WERI-Rb-1 (cell line): ENCODE measurements at regions not wholly inside any gene's neighbourhood (a gene's known extent, or its start where the extent isn't known, plus 50 kb on each side); places are given as distances from the start of the nearest gene placed in this dataset.

Experiments used
- DNase-seq: peaks from one replicate; pipeline ENCODE4 v3.0.0-alpha.2; 2020
- H3K27ac ChIP-seq: fragments of 250-450 bp; sonication (Bioruptor Pico); 2 replicates; pipeline ENCODE4 v1.5.1; 2020; ENCODE audit warnings: mild to moderate bottlenecking, moderate library complexity
- H3K27me3 ChIP-seq: fragments of 250-450 bp; sonication (Bioruptor Pico); 2 replicates; pipeline ENCODE4 v1.5.1; 2021; ENCODE audit warnings: mild to moderate bottlenecking, low read depth, moderate library complexity; ENCODE audit not compliant: insufficient read depth, severe bottlenecking
- H3K36me3 ChIP-seq: fragments of 250-450 bp; sonication (Bioruptor Pico); 2 replicates; pipeline ENCODE4 v1.5.1; 2020; ENCODE audit warnings: mild to moderate bottlenecking, moderate library complexity
- H3K4me3 ChIP-seq: 2 replicates; pipeline ENCODE4 v1.5.1; 2011; ENCODE audit warnings: low read depth, mild to moderate bottlenecking, control low read depth, low read length
- H3K9me3 ChIP-seq: fragments of 250-450 bp; sonication (Bioruptor Pico); 2 replicates; pipeline ENCODE4 v1.5.1; 2021; ENCODE audit warnings: mild to moderate bottlenecking, moderate library complexity; ENCODE audit not compliant: severe bottlenecking
- TF ChIP-seq, protein P1 (sequence below): IDR thresholded peaks from 2 replicates; pipeline ENCODE4 v1.5.1; 2011; ENCODE audit warnings: low read depth, mild to moderate bottlenecking, control low read depth, inconsistent platforms, low read length

DNA sequence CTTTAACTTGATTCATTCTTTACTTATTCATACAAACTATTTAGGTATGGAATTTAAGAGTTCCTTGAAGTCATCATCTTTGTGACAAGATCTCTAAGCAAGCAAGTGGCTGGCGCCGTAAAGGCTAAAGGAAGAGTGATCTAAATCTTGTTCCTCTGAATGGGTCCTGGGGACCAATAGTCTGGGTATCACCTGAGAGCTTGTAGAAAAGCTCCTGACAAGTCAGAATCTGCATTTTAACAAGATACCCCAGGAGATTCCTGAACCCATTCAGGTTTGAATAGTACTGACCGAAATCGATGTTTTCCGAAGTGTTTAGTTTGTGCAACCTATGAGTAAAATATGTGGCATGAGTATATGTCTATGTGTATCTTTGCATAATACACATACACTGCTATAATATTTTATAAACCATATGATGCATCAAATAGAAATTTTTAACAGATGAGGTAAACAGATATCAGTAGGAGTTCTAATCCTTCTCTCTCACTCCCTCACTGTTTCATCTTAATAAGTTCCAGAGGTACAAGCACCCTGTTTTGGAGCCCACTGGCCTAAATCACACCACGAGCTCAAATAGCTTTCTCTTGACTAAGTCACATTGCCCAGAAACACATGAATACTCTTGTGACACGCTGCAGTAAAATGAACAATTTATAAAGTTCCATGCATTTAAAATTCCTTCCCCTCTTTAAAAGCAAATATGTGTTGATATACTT is 170.0 kb downstream of the RELL1 start:
- Histone ChIP-seq H3K36me3 (no peaks in the 10 kb centered on the region), H3K27ac (no peak overlapping the region), H3K4me3 (no peak overlapping the region), H3K9me3 (peaks cover 21% of the 10 kb centered on the region), H3K27me3 (peaks cover 86% of the 10 kb centered on the region)
- TF ChIP-seq, protein P1, sequence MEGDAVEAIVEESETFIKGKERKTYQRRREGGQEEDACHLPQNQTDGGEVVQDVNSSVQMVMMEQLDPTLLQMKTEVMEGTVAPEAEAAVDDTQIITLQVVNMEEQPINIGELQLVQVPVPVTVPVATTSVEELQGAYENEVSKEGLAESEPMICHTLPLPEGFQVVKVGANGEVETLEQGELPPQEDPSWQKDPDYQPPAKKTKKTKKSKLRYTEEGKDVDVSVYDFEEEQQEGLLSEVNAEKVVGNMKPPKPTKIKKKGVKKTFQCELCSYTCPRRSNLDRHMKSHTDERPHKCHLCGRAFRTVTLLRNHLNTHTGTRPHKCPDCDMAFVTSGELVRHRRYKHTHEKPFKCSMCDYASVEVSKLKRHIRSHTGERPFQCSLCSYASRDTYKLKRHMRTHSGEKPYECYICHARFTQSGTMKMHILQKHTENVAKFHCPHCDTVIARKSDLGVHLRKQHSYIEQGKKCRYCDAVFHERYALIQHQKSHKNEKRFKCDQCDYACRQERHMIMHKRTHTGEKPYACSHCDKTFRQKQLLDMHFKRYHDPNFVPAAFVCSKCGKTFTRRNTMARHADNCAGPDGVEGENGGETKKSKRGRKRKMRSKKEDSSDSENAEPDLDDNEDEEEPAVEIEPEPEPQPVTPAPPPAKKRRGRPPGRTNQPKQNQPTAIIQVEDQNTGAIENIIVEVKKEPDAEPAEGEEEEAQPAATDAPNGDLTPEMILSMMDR = no peak
- DNase-seq = no peak

DNA sequence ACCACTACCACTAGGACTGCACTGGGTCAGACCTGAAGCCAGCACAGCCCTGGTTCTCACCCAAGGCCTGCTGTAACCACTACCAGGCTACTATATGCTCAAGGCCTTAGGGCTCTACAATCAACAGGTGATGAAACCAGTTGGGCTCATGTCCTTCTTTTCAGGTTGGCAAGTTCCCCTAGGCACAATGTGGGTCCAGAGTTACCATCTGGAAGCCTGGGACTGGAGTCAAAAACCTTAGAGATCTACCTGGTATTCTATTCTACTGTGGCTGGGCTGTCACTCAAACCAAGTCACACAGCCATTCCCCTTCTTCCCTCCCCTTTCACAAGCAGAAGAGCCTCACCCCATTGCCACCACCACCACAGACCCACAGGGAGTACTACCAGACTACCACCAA is 175.6 kb downstream of the RELL1 start:
- no peaks in the 10 kb centered on the region for H3K36me3 ChIP-seq
- DNase-seq = no peak
- TF ChIP-seq, protein P1 = no peak
- H3K9me3 ChIP-seq = peaks cover 20% of the 10 kb centered on the region
- no peak overlapping the region for H3K4me3 ChIP-seq
- no peak overlapping the region for H3K27ac ChIP-seq
- peaks cover 67% of the 10 kb centered on the region for H3K27me3 ChIP-seq

DNA sequence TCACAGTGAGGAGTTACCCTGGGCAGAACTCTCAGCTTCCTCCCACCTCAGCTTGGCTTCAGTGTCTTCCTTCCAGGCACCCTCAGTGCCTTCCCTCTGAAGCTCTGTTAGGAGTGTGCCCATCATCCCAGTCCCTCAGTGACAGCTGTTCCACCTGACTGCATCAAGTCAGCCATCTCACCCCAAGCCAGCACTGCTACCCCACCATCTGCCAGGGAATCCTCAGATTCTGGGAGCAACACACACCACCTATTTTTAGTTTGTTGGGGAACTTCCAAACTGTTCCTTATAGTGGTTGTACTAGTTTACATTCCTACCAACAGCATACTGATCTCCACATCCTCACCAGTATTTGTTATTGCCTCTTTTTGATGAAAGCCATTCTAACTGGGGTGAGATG is 182.9 kb downstream of the RELL1 start:
- Histone ChIP-seq H3K9me3 (peaks cover 5% of the 10 kb centered on the region), H3K27ac (no peak overlapping the region), H3K4me3 (no peak overlapping the region), H3K27me3 (peaks cover 82% of the 10 kb centered on the region), H3K36me3 (no peaks in the 10 kb centered on the region)
- no peak for DNase-seq
- TF ChIP-seq, protein P1 = no peak

DNA sequence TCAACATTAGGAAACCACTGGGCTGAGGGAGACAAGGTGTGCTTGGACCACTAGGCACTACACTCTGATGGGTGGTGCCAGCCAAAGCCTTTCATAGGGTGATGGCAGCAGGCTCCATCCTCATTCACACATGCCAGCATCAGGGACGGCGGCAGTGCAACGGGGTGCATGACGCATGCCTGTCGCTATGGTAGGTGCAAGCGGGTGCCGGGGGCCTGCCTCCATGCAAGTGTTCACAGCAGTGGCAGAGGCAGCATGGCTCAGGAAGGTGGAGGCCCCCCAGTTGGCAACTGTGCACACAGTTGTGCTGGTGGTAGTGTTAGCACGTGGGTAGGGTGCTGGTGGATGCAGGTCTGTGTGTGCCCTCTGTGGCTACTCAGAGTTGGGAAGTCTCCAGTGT is 184.1 kb downstream of the RELL1 start:
- Histone ChIP-seq H3K36me3 (no peaks in the 10 kb centered on the region), H3K27me3 (peaks cover 79% of the 10 kb centered on the region), H3K27ac (no peak overlapping the region), H3K4me3 (no peak overlapping the region), H3K9me3 (peaks cover 5% of the 10 kb centered on the region)
- no peak for DNase-seq
- TF ChIP-seq, protein P1 = no peak
